Right forelimb (tissue), 1 donor: ENCODE measurements at regions not wholly inside any gene's neighbourhood (a gene's known extent, or its start where the extent isn't known, plus 50 kb on each side); places are given as distances from the start of the nearest gene placed in this dataset.

Experiments used
- DNase-seq: peaks from one replicate; pipeline ENCODE4 v3.0.0-alpha.2; 2018

DNA sequence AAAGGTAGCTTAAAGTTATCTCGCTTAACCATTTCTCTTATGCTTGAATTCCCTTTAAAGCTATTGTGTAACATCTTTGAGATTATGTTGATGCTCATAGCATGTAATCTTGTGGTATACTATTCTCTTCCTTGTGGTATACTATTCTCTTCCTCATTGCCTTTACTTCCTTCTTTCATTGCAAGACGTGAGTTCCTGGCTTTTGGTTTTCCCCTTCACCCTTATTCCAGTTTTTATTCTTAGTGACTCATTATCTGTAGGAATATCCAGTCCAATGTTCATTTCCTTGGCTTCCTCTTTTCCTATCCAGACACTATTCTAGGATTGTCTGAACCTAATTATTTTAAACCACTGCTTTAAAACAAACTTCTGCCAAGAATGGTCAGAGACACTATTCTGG is 564.0 kb downstream of the CCER1 start:
- no peak for DNase-seq

DNA sequence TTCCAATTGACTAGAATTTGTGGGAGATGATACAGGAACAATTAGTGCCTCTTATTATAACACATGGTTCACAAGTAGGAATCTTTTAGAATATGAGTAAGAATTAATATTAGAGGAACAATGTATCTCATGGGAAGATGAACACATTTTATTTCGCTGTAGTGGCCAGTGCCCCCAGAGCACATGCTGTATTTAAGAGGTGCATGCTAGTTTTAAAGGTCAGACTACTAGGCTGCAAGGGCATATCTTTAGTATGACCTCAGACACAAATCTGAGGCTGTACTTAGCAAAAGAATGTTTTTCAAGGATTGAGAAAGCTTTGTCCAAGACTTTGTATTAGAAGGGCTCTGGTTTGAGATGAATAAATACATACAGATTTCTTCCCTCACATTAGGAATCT is 586.9 kb downstream of the CCER1 start:
- no peak for DNase-seq

DNA sequence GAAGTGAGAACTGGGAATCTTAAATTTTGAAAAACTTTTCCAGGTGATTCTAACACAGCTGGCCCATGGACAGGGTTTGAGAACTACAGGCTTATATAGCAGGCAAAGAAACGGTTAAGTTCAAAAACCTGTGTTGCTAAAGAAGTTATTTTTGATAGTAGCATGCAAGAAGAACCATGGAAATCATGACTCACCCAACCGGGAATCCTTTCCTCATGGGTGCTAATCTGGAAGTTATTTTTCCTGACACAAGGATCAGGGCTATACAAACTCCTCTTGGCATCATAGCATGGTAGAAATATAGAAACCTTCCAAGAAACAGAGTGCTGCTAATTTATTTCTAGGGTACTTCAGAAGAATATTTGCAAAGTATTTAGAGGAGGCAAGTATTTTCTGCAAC is 588.7 kb downstream of the CCER1 start:
- no peak for DNase-seq

DNA sequence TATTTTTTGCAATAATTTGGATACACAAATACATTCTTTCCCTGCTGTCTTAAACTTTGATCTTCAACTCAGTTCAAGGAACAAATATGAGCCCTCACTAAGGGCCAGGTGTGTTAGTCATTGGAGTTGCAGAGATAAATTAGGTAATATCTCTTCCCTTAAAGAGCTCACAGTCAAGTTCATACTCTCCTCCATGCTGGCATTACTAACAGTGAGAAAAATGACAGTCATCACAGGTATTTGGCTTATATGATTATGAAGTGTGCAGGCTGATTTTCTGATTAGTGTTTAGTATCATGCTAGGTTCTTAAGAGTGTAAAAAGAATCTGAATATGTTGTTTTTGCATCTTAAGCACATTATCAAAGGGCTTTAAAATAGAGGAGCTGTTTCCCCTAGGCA is 594.7 kb downstream of the CCER1 start:
- no peak for DNase-seq

DNA sequence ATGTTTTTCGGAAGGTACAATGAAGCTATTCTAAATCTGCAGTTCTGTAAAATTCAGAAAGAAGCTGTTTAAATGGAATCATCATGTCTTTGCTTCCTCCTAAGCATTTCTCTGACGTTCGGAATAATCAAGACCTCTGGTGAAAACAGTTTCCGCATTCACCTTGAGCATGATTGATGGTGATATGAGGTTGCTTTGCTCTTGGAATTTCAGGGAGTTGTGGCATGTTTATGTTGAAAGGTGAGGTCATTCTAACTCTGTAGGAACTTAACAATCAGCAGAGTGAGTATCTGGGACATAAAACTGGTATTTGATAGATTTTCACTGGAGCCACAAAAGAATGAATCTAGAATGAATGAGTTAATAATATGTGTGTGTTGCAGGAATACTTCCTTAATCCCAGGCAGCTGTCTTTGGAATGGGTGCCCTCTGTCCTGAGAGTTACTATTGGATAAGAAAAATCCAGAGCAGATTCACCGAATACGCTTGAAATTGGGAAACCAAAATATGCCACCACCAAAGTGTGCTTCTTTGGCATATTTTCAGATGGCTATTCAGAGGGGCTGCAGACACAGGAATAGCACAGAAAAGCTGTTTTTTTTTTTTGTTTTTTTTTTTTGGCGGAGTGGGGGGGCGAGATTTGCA is 599.1 kb downstream of the CCER1 start:
- no peak for DNase-seq

DNA sequence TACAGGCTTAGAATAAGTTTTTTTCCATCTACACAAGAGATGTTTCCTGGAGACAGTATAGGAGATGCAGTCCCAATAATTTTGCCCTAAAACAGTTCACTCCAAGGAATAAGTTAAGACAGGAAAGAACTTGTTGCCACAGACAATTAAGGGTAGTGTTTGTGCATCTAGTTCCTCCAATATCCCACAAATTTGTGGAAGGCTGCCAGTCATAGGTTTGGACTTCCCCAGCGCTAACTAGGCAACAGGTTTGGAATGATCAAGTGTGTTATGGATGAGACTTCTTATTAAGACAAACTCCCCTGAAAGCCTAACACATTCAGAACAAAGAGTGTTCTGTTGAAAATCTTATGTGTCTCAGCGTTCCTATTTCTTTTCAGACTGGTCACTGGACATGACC is 611.0 kb downstream of the CCER1 start:
- DNase-seq = no peak

DNA sequence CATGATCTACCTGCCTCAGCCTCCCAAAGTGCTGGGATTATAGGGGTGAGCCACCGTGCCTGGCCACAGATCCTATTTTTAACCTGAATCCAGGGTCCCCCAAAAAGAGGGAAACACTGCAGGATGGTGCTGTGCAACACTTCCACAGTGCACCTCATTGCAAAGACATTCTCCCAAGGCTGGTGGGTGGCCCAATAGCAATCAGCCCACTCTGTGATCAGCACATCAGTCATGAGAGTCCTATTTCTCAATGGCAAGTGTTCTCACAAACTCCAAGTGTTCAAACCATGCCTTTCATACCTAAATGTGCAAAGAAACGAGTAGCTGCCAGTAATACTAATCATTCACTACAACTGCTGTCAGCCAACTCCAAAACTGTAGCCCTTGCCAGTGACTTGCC is 612.9 kb downstream of the CCER1 start:
- DNase-seq = no peak

DNA sequence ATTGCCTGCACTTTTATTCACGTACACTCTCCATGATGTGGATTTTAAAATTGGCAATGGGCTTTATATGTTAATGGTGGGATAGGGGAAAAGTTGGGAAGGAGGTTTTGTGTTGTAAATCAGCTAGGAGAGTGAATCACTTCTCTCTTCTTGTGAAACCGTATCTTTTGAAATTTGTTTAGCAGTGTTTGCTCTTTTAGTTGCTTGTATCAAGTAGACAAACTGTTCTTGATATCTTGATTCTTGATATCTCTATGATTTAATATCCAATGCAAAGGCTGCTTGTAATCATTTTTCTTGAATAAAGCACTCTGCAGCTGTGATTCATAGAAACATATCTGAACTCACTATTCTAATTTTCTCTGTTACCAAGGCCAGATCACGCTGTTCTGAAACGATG is 615.1 kb downstream of the CCER1 start:
- DNase-seq = no peak

DNA sequence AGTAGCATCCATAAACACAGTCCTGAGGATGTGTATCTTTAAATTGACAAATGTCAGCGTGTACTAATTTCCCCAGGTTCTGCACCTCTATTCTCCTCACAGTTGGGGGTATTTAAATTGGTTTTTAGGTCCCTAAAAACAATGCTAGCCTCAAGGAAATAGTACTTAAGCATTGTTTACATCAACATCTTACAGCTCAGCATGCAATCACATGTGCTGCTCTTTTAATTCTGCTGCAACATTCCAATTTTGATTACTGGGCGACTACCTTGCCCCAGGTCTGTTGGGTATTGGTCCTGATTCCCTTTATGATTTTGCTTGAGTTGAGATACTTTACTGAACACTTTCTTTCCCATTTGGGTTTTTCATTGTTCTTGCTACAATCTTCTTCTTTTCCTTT is 616.6 kb downstream of the CCER1 start:
- DNase-seq = no peak

DNA sequence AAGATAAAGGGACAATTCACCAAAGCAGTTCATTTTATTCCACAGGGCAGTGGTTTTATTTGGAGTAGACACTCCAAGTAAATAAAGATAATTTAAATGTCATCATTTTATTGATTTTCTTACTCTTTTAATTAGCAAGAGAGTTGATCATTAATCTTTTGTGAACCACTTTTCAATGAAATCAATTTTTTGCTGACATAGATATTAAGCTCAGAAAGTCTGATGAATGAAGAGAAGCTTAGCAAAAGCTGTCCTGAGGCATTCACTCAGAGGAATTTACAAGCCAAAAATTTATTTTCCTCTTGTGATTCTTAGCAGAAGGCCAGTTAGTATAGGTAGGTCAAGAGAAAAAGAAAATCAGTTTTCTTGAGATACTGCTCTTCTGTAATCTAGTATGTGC is 618.0 kb downstream of the CCER1 start:
- DNase-seq = no peak

DNA sequence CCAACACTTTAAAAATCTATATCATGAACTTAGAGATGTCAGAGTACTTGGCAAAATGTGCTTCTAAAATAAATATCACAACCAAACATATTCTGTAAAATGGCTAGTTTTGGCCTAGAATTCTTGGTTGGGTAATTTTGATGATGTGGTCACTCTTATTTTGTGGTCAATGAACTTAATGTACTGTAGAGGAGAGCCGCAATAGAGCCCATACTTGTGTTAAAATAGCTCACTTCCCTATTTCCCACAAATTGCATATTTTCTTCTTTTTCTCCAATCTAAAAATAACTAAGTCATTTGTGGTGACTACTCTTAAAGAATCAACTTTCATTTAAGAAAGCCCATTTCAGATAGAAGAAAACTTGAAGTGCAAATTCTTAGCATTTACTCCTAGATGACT is 619.4 kb downstream of the CCER1 start:
- no peak for DNase-seq

DNA sequence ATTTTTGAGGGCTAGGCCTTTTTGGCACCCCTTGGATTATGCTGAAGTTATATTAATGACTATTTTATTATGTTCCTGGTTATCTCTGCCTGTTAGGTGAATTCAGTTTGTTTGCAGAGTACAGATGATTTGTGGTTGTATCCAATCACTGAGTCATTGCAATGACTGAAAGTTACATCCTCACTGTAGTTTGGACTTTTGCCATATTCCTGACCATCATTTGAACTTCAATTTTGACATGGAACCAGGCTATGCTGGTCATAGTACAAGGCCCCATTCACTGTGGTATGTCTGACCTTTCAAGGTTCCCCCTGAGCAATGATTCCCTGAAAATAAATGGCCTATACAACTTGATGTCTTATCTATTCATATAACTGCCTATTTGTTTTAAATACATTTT is 621.0 kb downstream of the CCER1 start:
- no peak for DNase-seq

DNA sequence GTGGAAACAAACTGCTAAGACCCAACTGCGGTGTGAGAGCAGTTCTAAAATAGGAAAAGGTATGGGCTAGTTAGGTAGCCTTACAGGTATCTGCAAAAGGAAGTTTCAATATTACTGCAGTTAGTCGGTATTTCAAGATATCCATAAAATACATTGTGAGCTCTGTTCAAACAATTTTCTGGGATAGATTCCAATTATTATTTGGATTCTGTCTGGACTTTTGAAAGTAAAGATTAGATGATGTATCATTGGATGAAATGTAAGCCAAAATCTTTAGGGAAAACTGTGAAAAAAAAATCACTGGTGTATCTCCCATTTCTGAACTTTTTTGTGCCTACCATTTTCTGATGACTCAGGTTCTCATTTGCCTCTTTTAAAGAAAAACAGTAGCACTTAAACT is 621.6 kb downstream of the CCER1 start:
- no peak for DNase-seq

DNA sequence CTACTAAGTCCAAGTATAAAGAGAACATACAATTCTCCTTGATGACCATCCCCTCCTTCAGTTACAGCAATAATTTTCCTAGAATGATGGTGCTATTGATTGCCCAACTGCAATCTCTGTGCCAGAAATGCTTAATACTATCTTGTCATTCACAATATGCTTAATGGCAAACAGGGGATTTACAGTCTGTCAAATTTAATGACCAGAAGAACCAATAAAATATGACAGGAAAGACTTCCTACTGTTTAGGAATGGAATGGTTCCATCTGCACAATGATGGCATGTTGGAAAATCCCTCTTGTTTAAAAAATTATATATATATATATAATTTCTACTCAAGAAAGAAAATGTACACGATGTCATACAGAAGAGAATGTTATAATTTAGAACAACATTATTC is 623.2 kb downstream of the CCER1 start:
- DNase-seq = no peak

DNA sequence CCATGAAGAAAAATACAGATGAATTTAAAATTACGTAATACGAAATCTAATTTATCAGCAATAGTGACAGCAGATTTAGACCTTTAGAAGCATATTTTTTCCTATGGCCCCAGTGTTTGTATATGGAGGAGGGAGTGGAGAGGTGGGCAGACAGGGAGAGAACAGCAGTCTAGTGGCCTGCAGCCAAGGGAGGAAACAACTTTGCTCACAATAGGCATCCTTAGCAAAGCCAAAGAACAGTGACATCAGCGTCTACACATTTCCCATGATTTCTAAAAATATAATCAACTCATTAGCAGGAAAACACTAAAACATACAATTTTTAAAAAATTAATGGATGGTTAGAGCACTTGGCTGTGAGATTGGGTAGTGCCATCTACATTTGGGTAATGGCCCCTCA is 622.6 kb upstream of the ATP2B1 start:
- no peak for DNase-seq

DNA sequence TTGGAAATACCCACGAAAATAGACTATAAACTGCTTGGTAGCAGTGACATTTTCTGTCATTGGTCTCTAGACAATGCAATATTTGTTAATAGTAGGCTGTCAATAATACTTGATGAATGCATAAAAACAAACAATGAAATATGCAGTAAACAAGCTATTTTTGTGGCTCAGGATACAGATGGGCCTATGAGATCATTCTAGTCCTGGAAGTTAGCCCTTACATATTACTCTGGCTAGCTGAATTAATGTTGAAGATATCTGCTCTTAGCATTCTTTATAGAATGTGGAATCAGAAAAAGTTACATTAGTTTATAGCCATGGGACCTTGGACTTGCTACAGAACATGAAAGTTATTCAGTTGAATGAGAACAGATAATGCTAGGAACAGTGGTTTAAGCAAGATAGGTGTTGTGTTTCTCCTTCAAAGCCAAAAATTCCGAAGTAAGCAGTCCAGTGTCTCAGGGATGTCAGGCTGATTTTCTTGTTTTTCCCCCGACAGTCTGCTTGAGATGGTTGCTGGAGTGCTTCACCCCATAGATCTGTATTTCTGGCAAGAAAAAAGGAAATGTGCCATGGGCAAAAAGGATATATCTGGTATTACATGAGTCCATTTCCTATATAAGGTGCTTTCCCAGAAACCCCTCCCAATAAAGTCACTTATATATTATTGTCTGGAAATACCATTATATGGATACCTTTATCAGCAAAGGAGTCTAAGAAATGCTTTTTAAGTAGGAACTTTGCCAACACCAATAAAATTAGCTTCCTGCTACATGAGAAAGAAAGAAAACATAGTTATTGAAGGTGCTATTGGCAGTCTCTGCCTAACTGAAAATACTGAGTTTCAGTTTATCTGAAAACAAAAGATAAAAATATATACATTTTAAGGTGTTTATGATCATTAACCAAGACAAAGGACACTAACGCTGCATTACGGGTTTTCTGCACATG is 619.4 kb upstream of the ATP2B1 start:
- no peak for DNase-seq

DNA sequence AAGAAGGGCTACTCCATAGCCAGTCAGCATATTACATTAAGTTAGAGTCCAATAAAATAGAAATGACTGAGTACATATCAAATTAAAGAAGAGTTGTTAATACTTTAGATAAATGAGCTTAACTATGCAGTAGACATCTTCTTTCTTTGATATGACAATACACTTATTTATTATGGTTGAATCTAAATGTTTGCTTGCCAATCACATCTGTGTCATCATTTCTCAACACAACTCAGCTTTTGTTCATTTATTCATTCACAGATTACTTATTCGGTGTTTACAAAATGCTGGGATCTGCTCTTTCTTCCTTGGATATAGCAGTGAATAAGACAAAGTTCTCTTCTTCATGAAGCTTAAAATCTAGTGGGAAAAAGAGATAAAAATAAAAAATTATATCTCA is 614.6 kb upstream of the ATP2B1 start:
- no peak for DNase-seq

DNA sequence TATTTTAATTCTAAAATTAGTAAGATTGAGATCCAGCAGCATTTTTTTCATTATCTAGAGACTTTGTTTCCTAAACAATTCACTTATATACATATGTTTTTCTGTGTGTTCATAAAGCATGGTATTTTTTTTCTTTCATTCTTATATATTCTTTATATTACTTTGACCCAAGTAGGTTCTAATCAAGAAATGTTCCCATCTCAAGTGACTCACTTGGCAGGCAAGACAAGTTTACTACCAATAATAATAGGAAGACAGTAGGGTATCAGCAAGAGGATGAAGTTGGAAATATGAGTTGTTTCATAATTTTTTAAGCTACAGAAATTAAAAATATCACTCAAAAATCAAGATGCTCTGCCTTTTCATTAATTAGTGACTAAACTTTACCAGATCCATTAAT is 613.4 kb upstream of the ATP2B1 start:
- DNase-seq = no peak

DNA sequence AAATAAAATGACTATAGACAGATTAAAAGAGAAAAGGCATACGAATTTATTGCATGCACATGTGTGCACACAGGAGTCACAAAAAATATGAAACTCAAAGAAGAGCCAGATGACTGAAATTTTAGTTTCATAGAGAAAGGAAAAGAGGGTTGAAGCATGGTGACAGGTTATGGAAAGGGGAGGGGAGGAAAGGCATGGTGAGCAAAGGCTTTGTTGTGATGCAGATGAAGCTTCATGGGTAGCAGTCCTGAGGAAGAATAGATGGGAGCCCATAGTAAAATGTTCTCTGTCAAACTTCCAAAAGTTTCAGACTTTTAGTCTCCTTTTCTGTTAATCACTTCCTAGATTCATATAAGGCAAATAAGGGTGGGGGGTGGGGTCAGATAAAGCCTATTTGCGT is 612.7 kb upstream of the ATP2B1 start:
- DNase-seq = no peak

DNA sequence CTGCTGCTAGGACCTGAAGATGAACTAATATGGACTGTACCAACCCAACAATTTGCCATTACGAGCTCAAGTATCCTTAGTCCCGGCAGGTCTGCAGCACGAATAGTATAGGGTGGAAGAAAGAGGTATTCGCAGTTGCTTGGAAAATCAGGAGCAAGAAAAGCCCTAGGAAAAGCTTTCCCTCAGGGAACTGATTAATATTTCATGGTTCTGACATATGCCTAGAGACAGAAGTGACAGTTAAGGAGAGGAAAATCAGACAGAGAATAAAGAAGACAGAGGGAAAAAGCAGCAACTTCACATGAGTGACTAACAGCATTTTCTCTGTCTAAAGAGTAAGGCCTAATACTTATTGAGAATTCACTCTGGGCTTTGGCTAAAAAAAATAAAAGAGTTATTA is 602.9 kb upstream of the ATP2B1 start:
- DNase-seq = no peak

DNA sequence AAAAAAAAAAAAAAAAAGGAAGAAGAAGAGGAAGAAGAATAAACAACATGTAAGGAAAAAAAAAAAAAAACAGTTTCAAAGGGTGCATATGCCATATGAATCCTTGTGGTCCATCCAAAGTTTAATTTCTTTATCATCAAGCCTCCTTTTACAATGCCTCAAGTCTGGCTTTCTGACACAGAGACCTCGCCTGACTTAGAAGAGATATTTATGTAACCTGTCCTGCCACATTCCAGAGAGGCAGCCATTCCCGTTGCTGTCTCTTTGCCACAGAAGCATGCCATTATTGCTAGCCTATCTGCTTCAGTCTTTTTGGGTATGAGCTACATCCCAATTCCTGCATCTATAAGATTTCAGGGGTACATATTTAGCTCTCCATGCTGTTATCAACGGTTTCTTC is 596.7 kb upstream of the ATP2B1 start:
- no peak for DNase-seq

DNA sequence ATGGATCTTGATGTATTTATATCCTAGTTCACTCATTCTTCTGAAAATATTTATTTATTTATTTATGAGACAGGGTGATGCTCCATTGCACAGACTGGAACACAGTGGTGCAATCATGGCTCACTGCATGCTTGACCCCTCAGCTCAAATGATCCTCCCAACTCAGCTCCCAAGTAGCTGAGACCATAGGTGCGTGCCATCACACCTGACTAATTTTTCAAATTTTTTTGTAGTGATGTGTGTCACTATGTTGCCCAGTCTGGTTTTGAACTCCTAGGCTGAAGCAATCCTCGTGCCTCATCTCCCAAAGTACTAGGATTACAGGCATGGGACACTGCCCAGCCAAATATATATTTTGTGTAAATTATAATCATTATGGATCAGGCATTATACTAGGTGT is 595.6 kb upstream of the ATP2B1 start:
- DNase-seq = no peak

DNA sequence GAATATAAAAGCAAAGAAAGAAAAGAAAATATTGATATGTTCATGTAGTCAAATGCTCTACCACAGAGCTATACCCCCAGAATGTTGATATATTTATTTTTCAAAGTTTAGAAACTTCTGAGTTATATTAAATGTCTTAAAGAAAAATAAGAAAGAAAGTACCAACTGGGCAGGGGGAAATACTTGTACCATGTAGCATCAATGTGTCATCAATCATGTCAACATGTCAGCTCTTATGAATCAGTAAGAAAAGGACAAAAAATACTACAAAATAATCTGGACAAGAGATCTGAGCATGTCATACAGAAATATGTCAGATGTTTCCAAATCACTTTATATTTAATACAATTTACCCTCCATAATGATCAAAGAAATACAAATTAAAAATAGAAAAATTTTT is 595.1 kb upstream of the ATP2B1 start:
- DNase-seq = no peak

DNA sequence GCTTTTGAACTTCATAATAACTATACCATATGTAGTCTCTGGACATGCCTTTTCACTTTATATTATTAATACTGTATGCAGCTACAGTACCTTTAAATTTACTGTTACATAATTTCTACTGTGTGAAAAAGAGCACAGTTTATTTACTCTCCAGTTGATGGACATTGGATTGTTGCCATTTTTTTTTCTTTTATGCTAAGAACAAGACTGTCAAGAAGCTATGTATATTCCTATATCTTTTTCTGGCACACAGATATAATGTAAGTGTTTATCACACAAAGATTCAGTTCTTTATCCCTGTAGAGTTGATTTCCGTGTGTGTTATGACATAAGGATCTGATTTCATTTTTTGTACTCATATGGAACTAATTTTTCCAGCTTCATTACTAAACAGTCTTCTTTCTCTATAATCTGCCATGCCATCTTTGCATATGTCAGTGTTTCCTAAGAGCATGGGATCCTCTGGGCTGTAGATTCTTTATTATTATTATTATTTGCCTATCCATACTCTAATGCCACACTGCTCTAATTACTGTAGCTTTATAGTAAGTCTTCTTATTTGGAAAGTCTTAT is 593.0 kb upstream of the ATP2B1 start:
- no peak for DNase-seq
